DOHH2 (cell line): ENCODE measurements at regions not wholly inside any gene's neighbourhood (a gene's known extent, or its start where the extent isn't known, plus 50 kb on each side); places are given as distances from the start of the nearest gene placed in this dataset.

Experiments
- H3F3A ChIP-seq: fragments of 200-600 bp; sonication (generic), shearing (Covaris generic); 2 replicates; pipeline ENCODE4 v1.6.0; 2016; ENCODE audit warnings: antibody characterized with exemption, mild to moderate bottlenecking; ENCODE audit not compliant: control insufficient read depth, insufficient read depth
- H3K27ac ChIP-seq: fragments of 200-600 bp; sonication (generic); 2 replicates; pipeline ENCODE4 v1.5.1; 2014; ENCODE audit warnings: low read depth, mild to moderate bottlenecking, low read length, moderate library complexity
- H3K27me3 ChIP-seq: fragments of 200-600 bp; sonication (generic); 2 replicates; pipeline ENCODE4 v1.6.1; 2014; ENCODE audit warnings: mild to moderate bottlenecking, low read length, mixed read lengths; ENCODE audit not compliant: control insufficient read depth
- H3K36me3 ChIP-seq: fragments of 200-600 bp; sonication (generic); 2 replicates; pipeline ENCODE4 v1.6.1; 2014; ENCODE audit warnings: mild to moderate bottlenecking, low read length, moderate library complexity, mixed read lengths; ENCODE audit not compliant: control insufficient read depth
- H3K4me1 ChIP-seq: fragments of 200-600 bp; sonication (generic); 2 replicates; pipeline ENCODE4 v1.6.1; 2014; ENCODE audit warnings: mild to moderate bottlenecking, low read length, mixed read lengths; ENCODE audit not compliant: control insufficient read depth
- H3K4me2 ChIP-seq: fragments of 200-600 bp; sonication (generic); 2 replicates; pipeline ENCODE4 v1.6.0; 2014; ENCODE audit warnings: mild to moderate bottlenecking, low read length, moderate library complexity
- H3K4me3 ChIP-seq: fragments of 200-600 bp; sonication (generic); 2 replicates; pipeline ENCODE4 v1.5.1; 2014; ENCODE audit warnings: mild to moderate bottlenecking, low read length, mixed read lengths
- H3K79me2 ChIP-seq: fragments of 200-600 bp; sonication (generic); 2 replicates; pipeline ENCODE4 v1.6.1; 2014; ENCODE audit warnings: mild to moderate bottlenecking, low read length, mixed read lengths; ENCODE audit not compliant: control insufficient read depth
- H3K9me2 ChIP-seq: fragments of 200-600 bp; sonication (generic); replicated peaks from 2 replicates; pipeline ENCODE4 v1.6.1; 2014; ENCODE audit warnings: mild to moderate bottlenecking, low read length, mixed read lengths; ENCODE audit not compliant: control insufficient read depth
- H3K9me3 ChIP-seq: fragments of 200-600 bp; sonication (generic); 2 replicates; pipeline ENCODE4 v1.6.1; 2014; ENCODE audit warnings: antibody characterized with exemption, low read length, mixed read lengths; ENCODE audit not compliant: control insufficient read depth, insufficient read depth
- H4K20me1 ChIP-seq: fragments of 200-600 bp; sonication (generic); 2 replicates; pipeline ENCODE4 v1.6.0; 2014; ENCODE audit warnings: low read depth, mild to moderate bottlenecking, antibody characterized with exemption, low read length, moderate library complexity; ENCODE audit not compliant: control insufficient read depth, insufficient read depth
- CTCF ChIP-seq: fragments of 200-600 bp; sonication (generic); IDR thresholded peaks from one replicate; pipeline ENCODE4 v1.5.1; 2014; ENCODE audit warnings: antibody characterized with exemption, mild to moderate bottlenecking, low read depth, low read length; ENCODE audit not compliant: poor library complexity, severe bottlenecking
- EZH2phosphoT487 ChIP-seq: fragments of 200-600 bp; sonication (generic); IDR thresholded peaks from 2 replicates; pipeline ENCODE4 v1.6.1; 2017; ENCODE audit warnings: borderline replicate concordance, mild to moderate bottlenecking, antibody characterized with exemption, low read length, moderate library complexity, mixed read lengths

- no peak overlapping the region for H3K4me3 ChIP-seq
- H3K36me3 ChIP-seq, result no peaks in the 10 kb centered on the region
- H3K9me2 ChIP-seq, result no peaks in the 10 kb centered on the region
- H3K9me3 ChIP-seq, result peaks cover 6% of the 10 kb centered on the region; the same call in 1 of the 2 replicates
- no peaks in the 10 kb centered on the region for H4K20me1 ChIP-seq
- TF ChIP-seq CTCF (no peak), EZH2phosphoT487 (no peak)
- H3K27me3 ChIP-seq, result peaks cover 5% of the 10 kb centered on the region
- no peaks in the 10 kb centered on the region for H3K79me2 ChIP-seq
- no peaks in the 10 kb centered on the region for H3F3A ChIP-seq
- no peak overlapping the region for H3K27ac ChIP-seq
- H3K4me1 ChIP-seq, result no peaks in the 10 kb centered on the region
- H3K4me2 ChIP-seq, result no peak overlapping the region
These were observed 295.3 kb upstream of the SORL1-AS1 start for GRCh38 chr11:121748068-121748467.

- TF ChIP-seq EZH2phosphoT487 (no peak), CTCF (no peak)
- H3K4me2 ChIP-seq, result no peak overlapping the region
- no peaks in the 10 kb centered on the region for H4K20me1 ChIP-seq
- no peaks in the 10 kb centered on the region for H3K4me1 ChIP-seq
- no peaks in the 10 kb centered on the region for H3K36me3 ChIP-seq
- peaks cover 6% of the 10 kb centered on the region; the same call in 1 of the 2 replicates for H3K9me3 ChIP-seq
- H3K4me3 ChIP-seq, result no peak overlapping the region
- no peak overlapping the region for H3K27ac ChIP-seq
- no peaks in the 10 kb centered on the region for H3K27me3 ChIP-seq
- H3K9me2 ChIP-seq, result no peaks in the 10 kb centered on the region
- H3F3A ChIP-seq, result no peaks in the 10 kb centered on the region
- H3K79me2 ChIP-seq, result no peaks in the 10 kb centered on the region
These were observed 290.5 kb upstream of the SORL1-AS1 start for GRCh38 chr11:121743285-121743684.

GRCh38 chr11:121741761-121742361 lies 289.1 kb upstream of the SORL1-AS1 start:
- no peaks in the 10 kb centered on the region for H4K20me1 ChIP-seq
- H3F3A ChIP-seq, result no peaks in the 10 kb centered on the region
- H3K36me3 ChIP-seq, result no peaks in the 10 kb centered on the region
- H3K27me3 ChIP-seq, result no peaks in the 10 kb centered on the region
- TF ChIP-seq EZH2phosphoT487 (no peak), CTCF (no peak)
- H3K4me3 ChIP-seq, result no peak overlapping the region
- H3K9me3 ChIP-seq, result peaks cover 6% of the 10 kb centered on the region; the same call in 1 of the 2 replicates
- H3K9me2 ChIP-seq, result no peaks in the 10 kb centered on the region
- H3K27ac ChIP-seq, result no peak overlapping the region
- H3K4me1 ChIP-seq, result no peaks in the 10 kb centered on the region
- H3K79me2 ChIP-seq, result no peaks in the 10 kb centered on the region
- H3K4me2 ChIP-seq, result no peak overlapping the region
